Muscle of leg (tissue), 3 donors: ENCODE measurements at regions not wholly inside any gene's neighbourhood (a gene's known extent, or its start where the extent isn't known, plus 50 kb on each side); places are given as distances from the start of the nearest gene placed in this dataset.
"Not testable (repeated sequence)": the region's sequence is repeated elsewhere in the genome, so short reads cannot be mapped to it uniquely, and the experiment has no call there.

Experiments used
- DNase-seq: peaks from one replicate; pipeline ENCODE4 v3.0.0; 2013
- H3K27ac ChIP-seq: one replicate; pipeline ENCODE4 v1.5.1; 2013; ENCODE audit warnings: mild to moderate bottlenecking, low read length, control low read depth
- H3K27me3 ChIP-seq: one replicate; pipeline ENCODE4 v1.6.1; 2013; ENCODE audit warnings: low read length; ENCODE audit not compliant: control insufficient read depth, insufficient read depth
- H3K36me3 ChIP-seq: one replicate; pipeline ENCODE4 v1.6.1; 2013; ENCODE audit warnings: low read length; ENCODE audit not compliant: control insufficient read depth, insufficient read depth
- H3K4me1 ChIP-seq: one replicate; pipeline ENCODE4 v1.6.1; 2013; ENCODE audit warnings: low read length; ENCODE audit not compliant: control insufficient read depth, insufficient read depth
- H3K4me3 ChIP-seq: one replicate; pipeline ENCODE4 v1.5.1; 2013; ENCODE audit warnings: low read length, control low read depth
- H3K9me3 ChIP-seq: replicated peaks from 2 replicates; pipeline ENCODE4 v1.6.1; 2013; ENCODE audit warnings: low read depth, low read length; ENCODE audit not compliant: control insufficient read depth
- WGBS: methylation state at CpG from one replicate; pipeline ENCODE4 v1.1.5; 2013; ENCODE audit warnings: missing lambda C conversion rate; ENCODE audit not compliant: insufficient coverage; 5-methylcytosine and 5-hydroxymethylcytosine counted together

GRCh38 chr18:1014951-1015624 is 110.4 kb downstream of the ADCYAP1 start:
- Histone ChIP-seq H3K4me3 (no peak overlapping the region), H3K27ac (no peak overlapping the region), H3K27me3 (no peaks in the 10 kb centered on the region), H3K9me3 (no peaks in the 10 kb centered on the region), H3K4me1 (peaks cover 20% of the 10 kb centered on the region), H3K36me3 (no peaks in the 10 kb centered on the region)
- peak; percentile 59 for DNase-seq

GRCh38 chr18:1015777-1016176 is 111.1 kb downstream of the ADCYAP1 start:
- no CpG with 5 or more reads among the region's 2 CpGs for WGBS
- no peak overlapping the region for H3K27ac ChIP-seq
- no peak overlapping the region for H3K4me3 ChIP-seq
- no peaks in the 10 kb centered on the region for H3K9me3 ChIP-seq
- H3K27me3 ChIP-seq, result no peaks in the 10 kb centered on the region
- H3K4me1 ChIP-seq, result peaks cover 20% of the 10 kb centered on the region
- no peak for DNase-seq
- H3K36me3 ChIP-seq, result no peaks in the 10 kb centered on the region

GRCh38 chr18:1017227-1018058 is 112.8 kb downstream of the ADCYAP1 start:
- DNase-seq, result peak; percentile 73
- Histone ChIP-seq H3K9me3 (no peaks in the 10 kb centered on the region), H3K27me3 (no peaks in the 10 kb centered on the region), H3K4me3 (no peak overlapping the region), H3K4me1 (peaks cover 20% of the 10 kb centered on the region), H3K36me3 (no peaks in the 10 kb centered on the region), H3K27ac (peak overlapping the region; percentile 36)
- no CpG with 5 or more reads among the region's 8 CpGs for WGBS

- Histone ChIP-seq H3K4me1 (peaks cover 20% of the 10 kb centered on the region), H3K9me3 (no peaks in the 10 kb centered on the region), H3K4me3 (no peak overlapping the region), H3K27ac (peak overlapping the region; percentile 36), H3K27me3 (no peaks in the 10 kb centered on the region), H3K36me3 (no peaks in the 10 kb centered on the region)
- DNase-seq, result peak; percentile 93
- WGBS, result 23% methylated on average over 5 of the region's 5 CpGs
These were observed 113.6 kb downstream of the ADCYAP1 start for GRCh38 chr18:1018181-1018681.

- peak overlapping the region; percentile 36 for H3K27ac ChIP-seq
- H3K9me3 ChIP-seq, result no peaks in the 10 kb centered on the region
- no peaks in the 10 kb centered on the region for H3K27me3 ChIP-seq
- H3K36me3 ChIP-seq, result no peaks in the 10 kb centered on the region
- peaks cover 16% of the 10 kb centered on the region for H3K4me1 ChIP-seq
- 0% methylated on average over 1 of the region's 3 CpGs for WGBS
- no peak overlapping the region for H3K4me3 ChIP-seq
- peak; percentile 90 for DNase-seq
These were observed 114.5 kb downstream of the ADCYAP1 start for GRCh38 chr18:1019191-1019590.

GRCh38 chr18:1020731-1021344 is 116.2 kb downstream of the ADCYAP1 start:
- H3K36me3 ChIP-seq, result no peaks in the 10 kb centered on the region
- no CpG with 5 or more reads among the region's 2 CpGs for WGBS
- H3K4me1 ChIP-seq, result peaks cover 6% of the 10 kb centered on the region
- no peak overlapping the region for H3K27ac ChIP-seq
- H3K9me3 ChIP-seq, result no peaks in the 10 kb centered on the region
- no peak for DNase-seq
- no peak overlapping the region for H3K4me3 ChIP-seq
- H3K27me3 ChIP-seq, result no peaks in the 10 kb centered on the region

GRCh38 chr18:1026930-1027329 is 122.3 kb downstream of the ADCYAP1 start:
- no peak overlapping the region for H3K27ac ChIP-seq
- no peak overlapping the region for H3K4me3 ChIP-seq
- no peaks in the 10 kb centered on the region for H3K9me3 ChIP-seq
- no CpG with 5 or more reads among the region's 1 CpG for WGBS
- H3K36me3 ChIP-seq, result no peaks in the 10 kb centered on the region
- DNase-seq, result no peak
- no peaks in the 10 kb centered on the region for H3K27me3 ChIP-seq
- no peaks in the 10 kb centered on the region for H3K4me1 ChIP-seq

GRCh38 chr18:1033092-1033491 is 128.4 kb downstream of the ADCYAP1 start:
- no CpG with 5 or more reads among the region's 3 CpGs for WGBS
- not testable (repeated sequence) for H3K4me1 ChIP-seq, H3K36me3 ChIP-seq, DNase-seq, H3K27me3 ChIP-seq, H3K27ac ChIP-seq, H3K9me3 ChIP-seq, H3K4me3 ChIP-seq

GRCh38 chr18:1034971-1035370 is 130.3 kb downstream of the ADCYAP1 start:
- WGBS, result 93% methylated on average over 6 of the region's 6 CpGs
- DNase-seq, result no peak
- Histone ChIP-seq H3K4me1 (no peaks in the 10 kb centered on the region), H3K27ac (no peak overlapping the region), H3K27me3 (no peaks in the 10 kb centered on the region), H3K36me3 (no peaks in the 10 kb centered on the region), H3K4me3 (no peak overlapping the region), H3K9me3 (no peaks in the 10 kb centered on the region)

GRCh38 chr18:1036926-1037325 is 132.3 kb downstream of the ADCYAP1 start:
- Histone ChIP-seq H3K9me3 (no peaks in the 10 kb centered on the region), H3K27me3 (no peaks in the 10 kb centered on the region), H3K27ac (no peak overlapping the region), H3K4me1 (no peaks in the 10 kb centered on the region), H3K36me3 (no peaks in the 10 kb centered on the region), H3K4me3 (no peak overlapping the region)
- no CpG with 5 or more reads among the region's 3 CpGs for WGBS
- no peak for DNase-seq
